NCI-H524 (cell line): ENCODE measurements at regions not wholly inside any gene's neighbourhood (a gene's known extent, or its start where the extent isn't known, plus 50 kb on each side); places are given as distances from the start of the nearest gene placed in this dataset.

Source experiments
- DNase-seq, 2 experiments: peaks; one replicate each; lab custom pipeline; 2025; lab: John Stamatoyannopoulos, UW

DNA sequence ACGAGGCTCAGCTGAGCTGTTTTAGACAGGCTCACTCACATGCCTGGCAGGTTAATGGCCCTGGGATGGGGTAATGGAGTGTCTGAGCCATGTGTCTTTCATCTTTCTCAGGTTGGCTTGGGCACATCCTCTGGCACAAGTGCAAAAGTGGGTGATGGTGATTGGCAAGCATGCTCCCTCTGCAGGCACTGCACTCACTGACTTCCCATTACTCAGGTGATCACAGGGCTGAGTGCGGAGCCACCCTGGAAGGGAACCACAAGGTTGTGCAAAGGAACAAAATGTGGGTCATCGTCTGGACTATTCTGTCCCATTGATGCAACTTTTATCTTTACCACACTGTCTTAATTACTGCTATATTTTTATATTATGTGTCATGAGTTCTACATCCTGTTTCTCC, 244.1 kb upstream of the AKR1E2 start:
- DNase-seq: no peak

- DNase-seq: no peak
Observed at GRCh38 chr10:4579844-4580243, 246.2 kb upstream of the AKR1E2 start.

GRCh38 chr10:4576206-4576605, 249.8 kb upstream of the AKR1E2 start:
- DNase-seq: no peak

GRCh38 chr10:4569151-4569550, 256.9 kb upstream of the AKR1E2 start:
- DNase-seq: no peak

- DNase-seq: peak; percentile 22 to 55
Observed at GRCh38 chr10:4568731-4569130, 257.3 kb upstream of the AKR1E2 start.

GRCh38 chr10:4568086-4568485, 257.9 kb upstream of the AKR1E2 start:
- DNase-seq: peak; percentile 1 to 45

GRCh38 chr10:4567637-4568036, 258.4 kb upstream of the AKR1E2 start:
- no peak for DNase-seq

GRCh38 chr10:4566011-4566410, 260.0 kb upstream of the AKR1E2 start:
- no peak for DNase-seq

DNA sequence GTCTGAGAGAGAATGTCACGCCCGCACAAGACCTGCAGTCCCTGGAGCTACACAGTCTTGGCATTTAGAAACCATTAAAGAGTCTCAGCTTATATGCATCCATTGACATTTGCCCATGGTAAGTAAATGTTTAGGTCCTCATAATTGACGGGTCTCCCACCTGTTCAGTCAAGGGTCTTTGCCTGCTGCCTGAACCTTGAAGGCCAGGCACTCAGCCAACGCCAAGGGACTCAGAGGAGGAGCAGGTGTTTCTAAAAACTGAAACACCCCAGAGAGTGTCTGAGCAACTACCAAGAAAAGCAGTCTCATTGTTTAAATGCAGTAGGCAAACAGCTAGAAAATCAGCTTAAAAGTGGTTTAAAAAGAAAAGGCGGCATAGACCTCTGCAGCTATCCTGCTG, 264.7 kb upstream of the AKR1E2 start:
- peak; percentile 34 to 40 for DNase-seq

DNA sequence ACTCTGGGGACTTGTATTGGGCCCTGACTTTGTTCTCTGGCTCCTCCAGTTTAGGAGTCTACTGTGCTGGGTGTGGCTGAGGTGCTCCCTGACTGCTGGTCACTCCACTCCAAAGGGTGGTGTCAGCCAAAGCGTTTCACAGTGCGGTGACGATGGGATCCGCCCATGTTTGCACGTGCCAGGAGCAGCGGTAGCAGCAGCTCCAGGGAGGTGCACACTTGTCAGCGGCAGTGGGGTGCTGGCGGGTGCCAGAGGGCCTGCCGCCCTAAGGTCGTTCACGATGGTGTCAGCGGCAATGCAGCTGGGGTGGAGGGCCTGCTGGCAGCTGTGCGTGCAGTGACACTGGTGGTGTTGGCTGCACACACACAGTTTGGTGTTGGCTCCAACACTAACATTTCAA, 268.5 kb upstream of the AKR1E2 start:
- DNase-seq: no peak

GRCh38 chr10:4556527-4556926, 269.5 kb upstream of the AKR1E2 start:
- no peak for DNase-seq

GRCh38 chr10:4555920-4556319, 270.1 kb upstream of the AKR1E2 start:
- DNase-seq: no peak

DNA sequence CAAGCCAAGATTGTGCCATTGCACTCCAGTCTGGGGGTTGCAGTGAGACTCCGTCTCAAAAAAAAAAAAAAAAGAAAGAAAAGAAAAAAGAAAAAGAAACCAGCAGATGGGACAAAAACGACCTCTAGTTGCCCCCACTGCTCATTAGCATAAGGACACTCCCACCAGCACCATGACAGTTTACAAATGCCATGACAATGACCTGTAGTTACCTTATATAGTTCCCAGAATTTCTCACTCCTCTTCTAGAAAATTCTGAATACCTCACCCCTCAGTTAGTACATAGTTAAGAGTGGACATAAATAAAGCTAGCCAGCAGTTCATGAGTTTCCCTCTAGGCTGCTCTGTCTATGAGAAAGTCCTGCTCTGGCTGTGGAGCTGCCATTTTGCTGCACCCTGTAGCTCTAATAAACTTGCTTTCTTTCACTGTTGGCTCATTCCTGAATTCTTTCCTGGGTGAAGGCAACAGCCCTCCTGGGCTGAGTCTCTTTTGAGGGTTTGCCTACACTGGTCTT, 276.8 kb upstream of the AKR1E2 start:
- DNase-seq: no peak

GRCh38 chr10:4546931-4547330, 279.1 kb upstream of the AKR1E2 start:
- no peak for DNase-seq

DNA sequence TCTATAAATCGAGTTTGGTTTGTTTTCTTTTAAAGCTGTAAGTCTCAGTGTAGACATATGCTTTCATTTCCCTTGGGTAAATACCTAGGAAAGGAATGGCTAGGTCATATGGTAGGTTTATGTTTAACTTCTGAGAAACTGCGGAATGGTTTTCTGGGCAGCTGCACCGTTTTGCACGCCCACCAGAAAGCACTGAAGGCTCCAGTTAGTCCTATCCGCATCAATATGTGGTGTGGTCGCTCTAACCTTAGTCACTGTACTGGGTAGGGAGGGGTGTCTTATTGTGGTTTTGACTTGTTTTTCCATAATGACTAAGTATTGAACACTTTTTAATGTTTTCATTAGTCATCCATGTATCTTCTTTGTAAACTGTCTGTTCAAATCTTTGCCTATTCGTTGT, 279.5 kb upstream of the AKR1E2 start:
- no peak for DNase-seq

GRCh38 chr10:4545062-4545461, 280.9 kb upstream of the AKR1E2 start:
- no peak for DNase-seq

- no peak for DNase-seq
Observed at GRCh38 chr10:4543938-4544533, 282.0 kb upstream of the AKR1E2 start.

- no peak for DNase-seq
Observed at GRCh38 chr10:4541292-4541691, 284.7 kb upstream of the AKR1E2 start.

DNA sequence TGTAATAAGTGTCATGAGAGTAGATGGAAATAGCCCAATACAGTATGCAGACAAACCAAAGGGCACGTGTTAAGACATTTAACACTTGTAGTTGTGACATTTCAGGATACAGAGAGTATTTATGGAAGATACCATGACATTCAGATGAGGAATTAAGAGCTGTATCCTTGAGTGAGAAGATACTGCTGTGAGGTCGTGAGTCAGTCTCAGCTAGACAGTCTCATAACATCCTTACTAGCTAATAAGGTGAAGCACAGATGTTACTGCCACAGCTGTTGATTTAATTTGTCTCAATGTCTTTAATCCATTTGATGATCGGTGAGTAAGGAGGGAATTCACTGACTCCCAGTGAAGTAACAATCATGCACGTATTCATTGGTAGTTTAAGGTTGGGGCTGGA, 288.0 kb upstream of the AKR1E2 start:
- no peak for DNase-seq

DNA sequence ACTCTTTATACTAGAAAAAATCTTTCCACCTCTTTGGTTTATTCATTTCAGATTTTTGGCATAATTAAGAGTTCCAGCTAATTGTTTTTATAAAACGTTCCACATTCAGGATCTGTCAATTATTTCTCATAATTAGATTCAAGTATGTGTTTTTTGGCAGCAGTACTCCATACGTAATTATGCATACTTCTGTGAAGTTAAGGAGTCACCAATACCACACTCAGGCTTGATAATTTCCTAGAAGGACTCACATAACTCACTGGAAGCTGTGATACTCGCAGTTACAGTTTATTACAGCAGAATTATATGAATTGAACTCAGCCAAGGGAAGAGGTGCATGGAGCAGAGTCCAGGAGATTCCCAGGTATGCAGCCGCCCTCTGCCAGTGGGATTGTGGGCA, 290.5 kb upstream of the AKR1E2 start:
- no peak for DNase-seq

DNA sequence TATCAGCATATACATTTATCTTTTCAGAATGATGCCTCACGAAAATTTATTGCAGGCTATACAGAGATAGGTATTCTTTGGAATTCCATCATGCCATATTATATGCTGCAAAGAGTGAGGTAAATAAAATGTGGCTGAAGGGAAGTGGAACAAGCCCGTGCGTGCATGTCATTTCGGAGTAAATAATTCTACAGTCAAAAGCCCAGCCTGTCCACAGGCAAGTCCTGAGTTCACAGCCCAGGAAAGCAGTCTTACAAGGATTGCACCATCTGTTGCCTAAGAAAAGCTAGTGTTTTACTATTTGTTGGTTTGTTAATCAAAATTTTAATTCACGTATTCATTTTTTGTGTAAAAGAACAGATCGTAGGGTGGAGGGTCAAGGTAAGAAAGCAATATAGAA, 292.4 kb upstream of the AKR1E2 start:
- DNase-seq: no peak

GRCh38 chr10:4532976-4533375, 293.0 kb upstream of the AKR1E2 start:
- DNase-seq: no peak

DNA sequence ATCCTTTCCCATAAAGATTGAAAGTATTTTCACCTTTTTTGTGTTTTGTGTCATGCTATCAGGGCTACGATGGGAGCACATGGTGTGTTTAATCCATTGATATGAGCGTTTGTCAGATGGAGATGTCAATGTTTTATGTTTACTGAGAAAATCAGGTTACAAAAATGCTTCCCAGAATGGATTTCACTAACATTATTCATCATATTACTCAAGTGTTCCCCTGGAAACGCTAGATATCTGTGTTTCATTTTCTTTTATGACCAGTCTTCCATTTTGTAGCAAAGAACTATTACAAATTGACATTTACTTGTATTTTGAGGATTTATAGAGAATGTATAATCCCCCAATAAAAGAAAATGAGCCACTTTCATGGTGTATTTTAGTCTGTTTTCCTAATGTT, 293.5 kb upstream of the AKR1E2 start:
- no peak for DNase-seq

DNA sequence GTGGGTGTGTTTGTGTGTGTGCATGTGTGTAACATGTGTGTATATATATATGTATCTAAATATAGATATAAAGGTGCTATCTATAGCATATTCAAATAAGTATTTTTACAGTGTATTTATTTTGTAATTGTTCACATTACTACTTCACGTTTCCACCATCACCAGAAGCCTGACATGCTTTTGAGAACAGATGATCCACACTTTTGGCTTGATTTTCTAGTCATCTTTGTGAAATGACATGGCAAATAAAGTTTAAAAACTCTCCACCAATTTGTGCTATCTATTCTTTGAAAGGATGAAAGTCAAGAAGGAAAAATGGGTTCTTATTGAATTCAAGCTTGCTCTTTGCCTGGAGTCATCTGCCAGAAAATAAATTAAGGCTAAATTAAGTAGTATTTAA, 294.0 kb upstream of the AKR1E2 start:
- no peak for DNase-seq

GRCh38 chr10:4529266-4529665, 296.7 kb upstream of the AKR1E2 start:
- no peak for DNase-seq
